Ovary (tissue), 7 donors: ENCODE measurements at regions not wholly inside any gene's neighbourhood (a gene's known extent, or its start where the extent isn't known, plus 50 kb on each side); places are given as distances from the start of the nearest gene placed in this dataset.

ENCODE experiments used
- DNase-seq, 5 donors: peaks; one replicate each; pipeline ENCODE4 v3.0.0-alpha.2; 2019 to 2020
- H3K27ac ChIP-seq, 2 donors: fragments of 200-600 bp; one replicate each; pipeline versions ENCODE4 v1.5.1 to v1.8.0; 2019 to 2022
- H3K27me3 ChIP-seq: fragments of 200-600 bp; one replicate; pipeline ENCODE4 v1.8.0; 2022
- H3K36me3 ChIP-seq: fragments of 200-600 bp; sonication (generic); one replicate; pipeline ENCODE4 v1.5.1; 2019
- H3K4me1 ChIP-seq: one replicate; pipeline ENCODE4 v1.8.1; 2013; ENCODE audit warnings: mild to moderate bottlenecking, moderate library complexity; ENCODE audit not compliant: insufficient read depth
- H3K4me3 ChIP-seq: fragments of 200-600 bp; sonication (generic); one replicate; pipeline ENCODE4 v1.5.1; 2017
- H3K9me3 ChIP-seq, 2 donors: fragments of 200-600 bp in 1 of 2; sonication (generic) in 1 of 2; one replicate each; pipeline versions ENCODE4 v1.5.1 to v1.8.1; 2013 to 2019; ENCODE audit warnings: mild to moderate bottlenecking in 1 of 2, moderate library complexity in 1 of 2
- EP300 ChIP-seq: sonication (generic); formaldehyde crosslinking; IDR thresholded peaks from one replicate; pipeline ENCODE4 v1.6.1; 2017; ENCODE audit warnings: antibody characterized with exemption
- POLR2A ChIP-seq: fragments of 450-650 bp; IDR thresholded peaks from one replicate; pipeline ENCODE4 v1.6.1; 2017; ENCODE audit warnings: antibody characterized with exemption, mild to moderate bottlenecking, moderate library complexity
- WGBS, 3 donors: extraction: QIAGEN DNeasy Blood & Tissue Kit in 1 of 3; methylation state at CpG; one replicate each; pipeline versions ENCODE4 v1.1.5 to v1.1.7; 2013 to 2017; 5-methylcytosine and 5-hydroxymethylcytosine counted together
- intact Hi-C, 4 donors: fragments of 100-400 bp; cut with DNase I; formaldehyde crosslinking; loops; one replicate each; pipeline versions ENCODE4 v1.11.0 to v1.15.1; 2022 to 2023
- TF ChIP-seq, protein P1 (sequence below), 3 donors: fragments of 450-650 bp in 2 of 3; fragments of 200-600 bp in 1 of 3; IDR thresholded peaks; one replicate each; pipeline versions ENCODE4 v1.5.1 to v1.8.0; 2016 to 2022; ENCODE audit warnings: antibody characterized with exemption in 3 of 3, mild to moderate bottlenecking in 1 of 3
- donor health status: DM: no; HTN: no; CAD: no; lungs with moderate emphysema.
- donor health status: DM: no; HTN: no; CAD: no.
- donor health status: Bipolar disorder and iron deficiency.
- donor health status: DM: no; HTN: no; CAD: no.
- donor health status: DM: yes; HTN: yes; CAD: no.

DNA sequence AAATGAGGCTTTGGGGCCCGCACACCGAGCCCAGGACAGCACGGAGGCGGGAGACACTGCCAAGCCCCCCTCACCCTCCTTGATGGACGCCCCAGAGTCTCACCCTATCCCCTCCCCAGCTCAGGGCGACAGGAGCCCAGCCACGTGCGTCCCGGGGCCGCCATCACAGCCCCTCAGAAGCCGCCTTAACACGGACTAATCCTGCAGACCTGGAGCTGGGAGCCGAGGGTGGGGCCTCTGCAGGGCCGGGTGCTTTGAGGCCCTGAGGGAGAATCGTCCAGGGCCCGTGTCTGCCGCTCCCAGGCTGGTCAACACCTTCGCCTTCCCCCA is 79.7 kb upstream of the FBRSL1 start:
- DNase-seq: no peak
- Histone ChIP-seq H3K27me3 (no peaks in the 10 kb centered on the region), H3K36me3 (no peaks in the 10 kb centered on the region), H3K9me3 (no peaks in the 10 kb centered on the region), H3K4me1 (peaks cover 1% of the 10 kb centered on the region), H3K4me3 (no peak overlapping the region), H3K27ac (no peak overlapping the region)
- intact Hi-C loops: loop anchor here in 3 of 4 donors (5.0 to 10.0 kb wide), 3 partner anchors 115 to 225 kb away; partner anchors contain the start of gene P2RX2 (in 1 of the 3)
- WGBS, 3 donors: 76 to 88% (median 82%) methylated on average over 18 of the region's 18 CpGs
- TF ChIP-seq POLR2A (no peak), EP300 (no peak)
- TF ChIP-seq, protein P1, sequence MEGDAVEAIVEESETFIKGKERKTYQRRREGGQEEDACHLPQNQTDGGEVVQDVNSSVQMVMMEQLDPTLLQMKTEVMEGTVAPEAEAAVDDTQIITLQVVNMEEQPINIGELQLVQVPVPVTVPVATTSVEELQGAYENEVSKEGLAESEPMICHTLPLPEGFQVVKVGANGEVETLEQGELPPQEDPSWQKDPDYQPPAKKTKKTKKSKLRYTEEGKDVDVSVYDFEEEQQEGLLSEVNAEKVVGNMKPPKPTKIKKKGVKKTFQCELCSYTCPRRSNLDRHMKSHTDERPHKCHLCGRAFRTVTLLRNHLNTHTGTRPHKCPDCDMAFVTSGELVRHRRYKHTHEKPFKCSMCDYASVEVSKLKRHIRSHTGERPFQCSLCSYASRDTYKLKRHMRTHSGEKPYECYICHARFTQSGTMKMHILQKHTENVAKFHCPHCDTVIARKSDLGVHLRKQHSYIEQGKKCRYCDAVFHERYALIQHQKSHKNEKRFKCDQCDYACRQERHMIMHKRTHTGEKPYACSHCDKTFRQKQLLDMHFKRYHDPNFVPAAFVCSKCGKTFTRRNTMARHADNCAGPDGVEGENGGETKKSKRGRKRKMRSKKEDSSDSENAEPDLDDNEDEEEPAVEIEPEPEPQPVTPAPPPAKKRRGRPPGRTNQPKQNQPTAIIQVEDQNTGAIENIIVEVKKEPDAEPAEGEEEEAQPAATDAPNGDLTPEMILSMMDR (IDR thresholded peaks at IDR 0.05): no peak

DNA sequence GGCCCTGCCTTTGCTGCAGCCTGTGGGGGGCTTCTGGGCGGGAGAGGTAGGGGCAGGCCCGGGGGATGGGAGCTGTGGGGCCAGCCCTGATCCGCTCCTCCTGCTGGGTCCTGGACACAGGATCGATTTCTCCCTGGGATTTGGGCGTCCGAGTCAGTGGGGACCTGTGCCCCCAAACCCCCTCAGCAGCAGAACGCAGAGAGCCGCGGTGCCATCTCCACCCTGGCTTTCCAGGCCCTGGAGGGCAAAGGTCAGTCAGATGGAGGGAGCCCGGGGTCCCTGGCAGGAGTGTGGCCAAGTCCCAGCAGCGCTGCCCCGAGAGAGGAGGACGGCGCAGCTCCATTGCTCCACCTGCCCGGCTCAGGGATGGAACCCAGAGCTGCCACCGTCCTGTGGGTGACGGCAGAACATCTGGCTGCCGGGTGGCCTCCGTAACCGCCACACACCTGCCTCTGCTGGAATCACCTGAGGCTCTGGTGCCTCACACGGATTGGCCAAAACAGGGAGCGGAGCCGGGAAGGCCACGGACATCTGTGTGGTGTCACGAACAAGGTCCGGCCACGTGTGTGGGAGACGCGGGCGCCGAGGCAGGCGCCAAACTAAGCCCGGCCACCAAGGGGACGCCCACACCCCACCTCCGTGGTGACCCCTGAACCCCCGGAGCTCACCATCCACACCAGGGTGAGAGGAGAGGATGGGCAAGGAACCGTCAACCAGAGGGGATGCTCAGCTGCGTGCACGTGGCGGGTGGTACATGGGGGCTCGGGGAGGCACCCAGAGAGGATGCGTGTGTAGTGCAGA is 80.3 kb upstream of the FBRSL1 start:
- no peak overlapping the region for H3K4me3 ChIP-seq
- no peaks in the 10 kb centered on the region for H3K27me3 ChIP-seq
- H3K4me1 ChIP-seq: no peaks in the 10 kb centered on the region
- no peak overlapping the region for H3K27ac ChIP-seq
- H3K36me3 ChIP-seq: no peaks in the 10 kb centered on the region
- no peak for DNase-seq
- TF ChIP-seq, protein P1 (IDR thresholded peaks at IDR 0.05): no peak
- TF ChIP-seq EP300 (no peak), POLR2A (no peak)
- intact Hi-C loops: loop anchor here in 3 of 4 donors (5.0 to 10.0 kb wide), 4 partner anchors 115 to 245 kb away; partner anchors contain the start of gene P2RX2 (in 1 of the 3)
- no peaks in the 10 kb centered on the region for H3K9me3 ChIP-seq
- WGBS, 3 donors: 84 to 89% (median 85%) methylated on average over 41 to 42 of the region's 42 CpGs

DNA sequence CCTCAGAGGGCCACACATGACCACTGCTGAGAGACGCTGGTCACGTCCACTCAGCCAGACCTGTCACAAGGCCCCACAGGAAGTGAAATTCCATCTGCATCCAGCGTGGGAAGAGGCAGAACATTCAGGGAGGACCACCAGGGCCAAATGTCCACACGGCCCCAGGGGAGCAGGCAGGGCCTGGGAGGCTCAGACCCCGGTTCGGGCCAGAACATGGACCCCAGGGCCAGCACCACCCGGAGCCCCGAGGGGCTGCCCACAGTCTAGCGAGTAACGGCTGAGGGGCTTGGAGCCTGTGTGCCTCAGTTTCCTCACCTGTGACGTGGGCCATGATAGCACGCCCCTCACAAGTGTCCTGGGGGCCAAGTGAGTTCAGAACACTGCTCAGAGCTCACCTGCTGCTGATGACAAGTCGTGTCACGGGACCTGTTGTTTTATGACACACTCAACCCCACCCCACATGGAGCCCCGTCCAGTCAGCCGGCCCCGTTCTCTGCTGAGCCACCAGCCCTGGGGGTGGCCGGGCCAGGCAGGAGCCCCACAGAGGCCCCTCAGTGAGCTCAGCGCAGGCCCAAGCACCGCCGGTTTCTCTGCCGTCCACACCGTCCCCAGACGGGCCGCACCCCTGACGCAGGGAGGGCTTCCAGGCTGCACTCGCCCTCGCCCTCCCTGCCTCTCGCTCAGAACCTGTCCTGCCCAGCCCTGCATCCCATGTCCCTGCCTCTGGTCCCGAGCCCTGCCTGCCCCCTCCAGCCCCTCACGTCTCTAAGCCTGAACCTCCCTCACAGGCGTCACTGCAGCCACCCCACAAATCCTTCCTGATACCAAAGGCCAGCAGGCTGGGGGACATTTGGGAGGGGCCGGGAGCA is 79.5 kb upstream of the GALNT9 start:
- WGBS, 3 donors: 82 to 86% (median 83%) methylated on average over 33 of the region's 33 CpGs
- Histone ChIP-seq H3K9me3 (no peaks in the 10 kb centered on the region), H3K27me3 (no peaks in the 10 kb centered on the region), H3K4me1 (no peaks in the 10 kb centered on the region), H3K36me3 (no peaks in the 10 kb centered on the region), H3K27ac (no peak overlapping the region), H3K4me3 (no peak overlapping the region)
- no peak for DNase-seq
- TF ChIP-seq EP300: no peak
- TF ChIP-seq POLR2A: no peak
- TF ChIP-seq, protein P1 (IDR thresholded peaks at IDR 0.05): no peak
- intact Hi-C loops: loop anchor here in 1 of 4 donors (10.0 kb wide), 1 partner anchor 244 kb away; no protein-coding TSS in a partner anchor

DNA sequence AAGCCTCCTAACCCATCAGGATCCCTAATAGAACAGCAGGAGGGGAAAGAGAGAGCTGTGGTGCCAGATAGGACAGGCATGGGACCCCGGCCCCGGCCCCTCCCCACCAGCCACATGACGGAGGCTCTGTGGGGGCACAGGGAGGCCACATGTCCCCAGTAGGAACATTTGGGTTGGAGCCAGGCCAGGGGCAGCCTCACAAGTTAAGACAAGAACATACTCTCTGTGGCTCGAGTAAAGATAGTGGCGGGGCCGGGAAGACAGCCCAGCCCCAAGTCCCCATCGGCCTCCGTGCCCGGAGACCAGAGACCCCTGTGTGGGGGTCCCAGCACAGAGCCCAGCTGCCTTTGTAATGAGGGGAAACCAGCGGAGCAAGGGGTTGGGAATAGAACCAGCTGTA is 78.6 kb upstream of the GALNT9 start:
- H3K27me3 ChIP-seq: no peaks in the 10 kb centered on the region
- intact Hi-C loops: loop anchor here in 1 of 4 donors (10.0 kb wide), 1 partner anchor 243 kb away; no protein-coding TSS in a partner anchor
- H3K4me3 ChIP-seq: no peak overlapping the region
- DNase-seq: no peak
- TF ChIP-seq, protein P1 (IDR thresholded peaks at IDR 0.05): no peak
- TF ChIP-seq EP300 (no peak), POLR2A (no peak)
- WGBS, 3 donors: 38 to 51% (median 41%) methylated on average over 10 of the region's 10 CpGs
- H3K4me1 ChIP-seq: no peaks in the 10 kb centered on the region
- no peaks in the 10 kb centered on the region for H3K36me3 ChIP-seq
- H3K27ac ChIP-seq: no peak overlapping the region
- no peaks in the 10 kb centered on the region for H3K9me3 ChIP-seq
